WERI-Rb-1 (cell line): ENCODE measurements at regions not wholly inside any gene's neighbourhood (a gene's known extent, or its start where the extent isn't known, plus 50 kb on each side); places are given as distances from the start of the nearest gene placed in this dataset.

Source experiments
- DNase-seq: peaks from one replicate; pipeline ENCODE4 v3.0.0-alpha.2; 2020
- H3K27ac ChIP-seq: fragments of 250-450 bp; sonication (Bioruptor Pico); 2 replicates; pipeline ENCODE4 v1.5.1; 2020; ENCODE audit warnings: mild to moderate bottlenecking, moderate library complexity
- H3K27me3 ChIP-seq: fragments of 250-450 bp; sonication (Bioruptor Pico); 2 replicates; pipeline ENCODE4 v1.5.1; 2021; ENCODE audit warnings: mild to moderate bottlenecking, low read depth, moderate library complexity; ENCODE audit not compliant: insufficient read depth, severe bottlenecking
- H3K36me3 ChIP-seq: fragments of 250-450 bp; sonication (Bioruptor Pico); 2 replicates; pipeline ENCODE4 v1.5.1; 2020; ENCODE audit warnings: mild to moderate bottlenecking, moderate library complexity
- H3K4me3 ChIP-seq: 2 replicates; pipeline ENCODE4 v1.5.1; 2011; ENCODE audit warnings: low read depth, mild to moderate bottlenecking, control low read depth, low read length
- H3K9me3 ChIP-seq: fragments of 250-450 bp; sonication (Bioruptor Pico); 2 replicates; pipeline ENCODE4 v1.5.1; 2021; ENCODE audit warnings: mild to moderate bottlenecking, moderate library complexity; ENCODE audit not compliant: severe bottlenecking
- TF ChIP-seq, protein P1 (sequence below): IDR thresholded peaks from 2 replicates; pipeline ENCODE4 v1.5.1; 2011; ENCODE audit warnings: low read depth, mild to moderate bottlenecking, control low read depth, inconsistent platforms, low read length

DNA sequence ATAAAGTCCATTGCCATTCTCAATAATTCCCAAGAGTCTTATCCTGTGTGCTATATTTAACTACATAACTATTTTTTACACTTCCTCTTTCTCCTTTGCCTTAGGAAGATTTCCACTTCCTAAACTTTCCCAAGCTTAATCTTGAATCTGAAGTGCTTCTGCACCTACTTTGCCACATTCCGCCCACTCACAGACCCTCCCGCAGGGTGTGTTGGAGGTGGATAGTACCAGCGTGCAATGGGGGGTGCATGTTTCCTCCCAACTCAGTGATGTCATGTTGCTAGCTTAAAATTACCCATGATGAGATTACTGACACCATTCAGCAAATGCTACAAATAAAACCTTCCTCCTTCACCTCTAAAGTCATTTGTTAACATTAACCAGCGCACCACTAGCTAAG is 460.2 kb downstream of the NR2F1-AS1 start:
- TF ChIP-seq, protein P1, sequence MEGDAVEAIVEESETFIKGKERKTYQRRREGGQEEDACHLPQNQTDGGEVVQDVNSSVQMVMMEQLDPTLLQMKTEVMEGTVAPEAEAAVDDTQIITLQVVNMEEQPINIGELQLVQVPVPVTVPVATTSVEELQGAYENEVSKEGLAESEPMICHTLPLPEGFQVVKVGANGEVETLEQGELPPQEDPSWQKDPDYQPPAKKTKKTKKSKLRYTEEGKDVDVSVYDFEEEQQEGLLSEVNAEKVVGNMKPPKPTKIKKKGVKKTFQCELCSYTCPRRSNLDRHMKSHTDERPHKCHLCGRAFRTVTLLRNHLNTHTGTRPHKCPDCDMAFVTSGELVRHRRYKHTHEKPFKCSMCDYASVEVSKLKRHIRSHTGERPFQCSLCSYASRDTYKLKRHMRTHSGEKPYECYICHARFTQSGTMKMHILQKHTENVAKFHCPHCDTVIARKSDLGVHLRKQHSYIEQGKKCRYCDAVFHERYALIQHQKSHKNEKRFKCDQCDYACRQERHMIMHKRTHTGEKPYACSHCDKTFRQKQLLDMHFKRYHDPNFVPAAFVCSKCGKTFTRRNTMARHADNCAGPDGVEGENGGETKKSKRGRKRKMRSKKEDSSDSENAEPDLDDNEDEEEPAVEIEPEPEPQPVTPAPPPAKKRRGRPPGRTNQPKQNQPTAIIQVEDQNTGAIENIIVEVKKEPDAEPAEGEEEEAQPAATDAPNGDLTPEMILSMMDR = no peak
- Histone ChIP-seq H3K36me3 (no peaks in the 10 kb centered on the region), H3K4me3 (no peak overlapping the region), H3K27me3 (no peaks in the 10 kb centered on the region), H3K27ac (no peak overlapping the region), H3K9me3 (no peaks in the 10 kb centered on the region)
- no peak for DNase-seq

DNA sequence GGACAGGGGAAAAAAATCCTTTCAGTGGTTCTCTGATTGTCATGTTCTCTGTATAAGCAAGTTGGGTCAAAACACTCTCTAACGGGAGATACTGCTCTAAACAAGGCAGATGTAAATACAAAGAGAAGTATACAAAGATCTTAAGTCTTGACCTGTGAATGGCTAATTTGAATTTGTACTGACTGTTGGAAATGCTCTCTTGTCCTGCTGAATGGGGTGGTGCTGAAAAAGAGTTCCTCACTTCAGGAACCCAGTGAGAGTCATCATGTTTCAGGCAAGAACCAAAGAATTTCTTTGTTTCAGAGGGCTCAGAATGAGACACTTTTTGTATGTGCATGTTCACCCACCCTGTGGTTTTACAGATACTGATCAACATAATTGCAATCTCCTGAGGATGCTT is 461.0 kb downstream of the NR2F1-AS1 start:
- Histone ChIP-seq H3K4me3 (no peak overlapping the region), H3K36me3 (no peaks in the 10 kb centered on the region), H3K27ac (no peak overlapping the region), H3K27me3 (no peaks in the 10 kb centered on the region), H3K9me3 (no peaks in the 10 kb centered on the region)
- no peak for DNase-seq
- TF ChIP-seq, protein P1 = no peak

DNA sequence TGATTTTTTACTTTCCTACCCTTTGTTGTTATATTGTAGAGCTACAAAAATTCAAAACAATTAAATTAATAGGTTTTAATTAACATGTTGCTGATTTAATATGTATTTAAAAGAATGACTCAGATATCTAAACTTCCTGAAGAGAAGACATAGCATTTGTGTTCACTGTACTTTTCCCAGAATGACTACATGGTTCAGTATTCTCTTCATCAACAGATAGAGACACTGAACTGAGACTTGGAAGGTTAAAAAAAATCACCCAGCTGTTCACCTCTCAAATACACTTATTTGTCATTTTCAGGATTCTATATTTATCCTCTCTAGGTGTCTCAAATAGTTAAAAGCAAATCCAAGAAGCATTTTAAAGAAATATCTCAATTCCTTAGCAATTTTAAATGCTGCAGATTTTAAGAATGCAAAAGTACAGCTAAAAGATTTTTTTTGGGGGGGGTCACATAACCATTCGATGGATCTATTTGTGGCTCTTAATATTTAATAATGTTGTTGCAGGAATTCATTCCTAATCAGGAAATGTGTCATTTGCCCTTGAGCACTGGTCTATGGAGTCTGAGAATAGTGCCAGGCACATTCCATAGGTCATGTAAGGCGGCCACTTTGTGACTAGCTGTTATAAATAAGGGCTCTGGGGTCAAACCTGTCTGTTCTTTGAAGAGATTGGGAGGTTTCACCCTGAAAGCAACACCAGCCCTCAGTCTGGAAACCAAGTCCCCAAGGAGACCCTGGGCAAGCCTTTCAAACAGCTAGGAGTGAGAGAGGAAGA is 463.1 kb downstream of the NR2F1-AS1 start:
- Histone ChIP-seq H3K27me3 (no peaks in the 10 kb centered on the region), H3K27ac (no peak overlapping the region), H3K9me3 (no peaks in the 10 kb centered on the region), H3K4me3 (no peak overlapping the region), H3K36me3 (no peaks in the 10 kb centered on the region)
- no peak for DNase-seq
- TF ChIP-seq, protein P1 = no peak

DNA sequence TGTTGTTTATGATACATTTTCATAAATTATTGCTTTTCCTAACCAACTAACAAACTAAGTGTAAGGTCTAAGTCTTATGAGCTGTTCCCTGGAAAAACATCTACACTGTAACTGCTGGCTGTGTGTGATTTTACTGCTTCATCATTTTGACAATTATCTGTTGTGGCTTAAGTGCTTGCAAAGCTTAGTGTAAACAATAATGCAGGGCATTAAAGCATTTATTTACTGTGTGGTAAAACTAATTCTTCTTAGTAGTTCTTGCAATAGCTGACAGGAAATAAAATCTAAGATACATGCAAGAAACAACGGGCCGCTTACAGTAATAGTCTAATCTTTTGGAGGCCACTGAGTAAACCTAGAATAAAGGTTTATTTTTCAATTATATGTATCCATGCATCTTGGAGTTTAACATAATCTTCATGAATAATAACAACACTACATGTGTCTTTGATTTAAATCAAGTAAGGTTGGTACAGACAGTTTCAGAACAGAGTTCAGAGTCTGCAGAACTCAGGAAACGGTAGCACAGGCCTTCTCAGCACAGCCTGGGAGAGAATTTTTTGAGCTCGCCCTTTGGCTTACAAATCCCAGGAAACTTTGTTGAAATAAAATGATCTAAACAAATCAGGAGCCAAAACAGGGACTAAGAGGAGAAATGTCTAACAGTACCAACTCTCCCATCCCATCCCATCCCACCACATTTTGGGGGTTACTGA is 473.1 kb downstream of the NR2F1-AS1 start:
- no peak overlapping the region for H3K4me3 ChIP-seq
- DNase-seq = no peak
- no peaks in the 10 kb centered on the region for H3K9me3 ChIP-seq
- no peak overlapping the region for H3K27ac ChIP-seq
- H3K27me3 ChIP-seq = no peaks in the 10 kb centered on the region
- no peaks in the 10 kb centered on the region for H3K36me3 ChIP-seq
- TF ChIP-seq, protein P1 = no peak

DNA sequence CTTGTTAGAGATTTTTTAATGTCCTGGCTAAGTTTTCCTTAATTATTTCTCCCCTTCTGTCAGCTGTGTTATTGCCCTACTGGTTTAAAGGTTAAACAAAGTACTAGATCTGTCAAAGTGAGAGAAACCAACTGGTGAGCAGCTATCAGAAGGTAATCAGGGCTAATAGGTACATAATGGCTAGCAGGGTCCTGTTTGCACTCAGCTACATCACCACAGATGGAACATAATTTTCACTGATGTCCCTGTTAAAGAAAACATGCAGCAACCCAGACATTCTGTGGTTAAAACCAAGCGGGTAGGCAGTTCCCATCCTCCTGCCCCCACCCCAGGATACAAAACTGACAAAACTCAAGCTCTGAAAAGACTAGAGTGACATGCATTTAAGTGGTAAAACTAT is 473.9 kb downstream of the NR2F1-AS1 start:
- no peaks in the 10 kb centered on the region for H3K36me3 ChIP-seq
- H3K4me3 ChIP-seq = no peak overlapping the region
- TF ChIP-seq, protein P1 = no peak
- H3K27ac ChIP-seq = no peak overlapping the region
- no peak for DNase-seq
- no peaks in the 10 kb centered on the region for H3K27me3 ChIP-seq
- H3K9me3 ChIP-seq = no peaks in the 10 kb centered on the region
